Transverse colon (tissue), 4 donors: ENCODE measurements at regions not wholly inside any gene's neighbourhood (a gene's known extent, or its start where the extent isn't known, plus 50 kb on each side); places are given as distances from the start of the nearest gene placed in this dataset.

Source experiments
- DNase-seq: peaks from one replicate; pipeline ENCODE4 v3.0.0-alpha.2; 2019
- H3K27ac ChIP-seq, 4 donors: fragments of 200-600 bp; sonication (generic); 2 replicates each; pipeline ENCODE4 v1.5.1; 2016 to 2018; ENCODE audit warnings: inconsistent platforms in 4 of 4
- H3K27me3 ChIP-seq: fragments of 200-600 bp; sonication (generic); 2 replicates; pipeline ENCODE4 v1.5.1; 2017; ENCODE audit warnings: inconsistent platforms
- H3K36me3 ChIP-seq, 4 donors: fragments of 200-600 bp; sonication (generic); 2 replicates each; pipeline ENCODE4 v1.5.1; 2017 to 2019; ENCODE audit warnings: inconsistent platforms in 4 of 4
- H3K4me1 ChIP-seq, 4 donors: fragments of 200-600 bp; sonication (generic); 2 replicates each; pipeline ENCODE4 v1.5.1; 2017 to 2020; ENCODE audit warnings: inconsistent platforms in 4 of 4
- H3K4me3 ChIP-seq, 4 donors: fragments of 200-600 bp; sonication (generic); 1 replicate in 1 of 4; 2 replicates in 3 of 4; pipeline versions ENCODE4 v1.5.1 to v1.6.1; 2017 to 2019; ENCODE audit warnings: inconsistent platforms in 4 of 4
- H3K9me3 ChIP-seq, 2 donors: fragments of 200-600 bp; sonication (generic); 2 replicates each; pipeline ENCODE4 v1.5.1; 2017 to 2019; ENCODE audit warnings: inconsistent platforms in 2 of 2
- POLR2AphosphoS5 ChIP-seq, 3 donors: sonication (generic); formaldehyde crosslinking; IDR thresholded peaks; one replicate each; pipeline ENCODE4 v1.6.1; 2016; ENCODE audit warnings: antibody characterized with exemption in 3 of 3
- WGBS, 2 donors: methylation state at CpG; one replicate each; pipeline ENCODE4 v1.1.5; 2018; ENCODE audit warnings: low coverage in 1 of 2; 5-methylcytosine and 5-hydroxymethylcytosine counted together
- in situ Hi-C, 4 donors: fragments of 200-750 bp; cut with MboI; loops; one replicate each; pipeline versions ENCODE4 v1.15.0 to v1.15.1; 2017; ENCODE audit warnings: low sequenced_read_pairs in 3 of 4, low pct_ligation_motif_present in 1 of 4, low pct_unique_long_range_greater_than_20kb in 1 of 4
- intact Hi-C: fragments of 100-400 bp; cut with DNase I; formaldehyde crosslinking; loops from one replicate; pipeline ENCODE4 v1.15.1; 2023; ENCODE audit warnings: low total_unique reads
- TF ChIP-seq, protein P1 (sequence below), 5 experiments: fragments of 200-600 bp in 3 of 5; fragments of 450-650 bp in 2 of 5; sonication (generic) in 3 of 5; IDR thresholded peaks; 1 replicate in 2 of 5; 2 replicates in 3 of 5; pipeline ENCODE4 v1.5.1; 2016 to 2017; ENCODE audit warnings: antibody characterized with exemption in 5 of 5, inconsistent platforms in 3 of 5, mild to moderate bottlenecking in 2 of 5, moderate library complexity in 1 of 5

GRCh38 chr1:170881268-170882265 lies 53.8 kb upstream of the MROH9 start:
- Histone ChIP-seq H3K27ac (peak overlapping the region in 1 of 4 donors; percentile 31), H3K9me3 (no peaks in the 10 kb centered on the region), H3K27me3 (no peaks in the 10 kb centered on the region), H3K36me3 (no peaks in the 10 kb centered on the region), H3K4me3 (peak overlapping the region in 1 of 4 donors; percentile 31), H3K4me1 (peaks cover 0 to 46% (median 13%) of the 10 kb centered on the region in 4 donors)
- in situ Hi-C loops (loop anchor here in 1 of 4 donors (25.0 kb wide), 1 partner anchor 969 kb away; no protein-coding TSS in a partner anchor), intact Hi-C loops (loop anchor here (5.0 kb wide), 1 partner anchor 489 kb away; no protein-coding TSS in a partner anchor)
- TF ChIP-seq POLR2AphosphoS5 (IDR thresholded peaks at IDR 0.05) = no peak
- TF ChIP-seq, protein P1, sequence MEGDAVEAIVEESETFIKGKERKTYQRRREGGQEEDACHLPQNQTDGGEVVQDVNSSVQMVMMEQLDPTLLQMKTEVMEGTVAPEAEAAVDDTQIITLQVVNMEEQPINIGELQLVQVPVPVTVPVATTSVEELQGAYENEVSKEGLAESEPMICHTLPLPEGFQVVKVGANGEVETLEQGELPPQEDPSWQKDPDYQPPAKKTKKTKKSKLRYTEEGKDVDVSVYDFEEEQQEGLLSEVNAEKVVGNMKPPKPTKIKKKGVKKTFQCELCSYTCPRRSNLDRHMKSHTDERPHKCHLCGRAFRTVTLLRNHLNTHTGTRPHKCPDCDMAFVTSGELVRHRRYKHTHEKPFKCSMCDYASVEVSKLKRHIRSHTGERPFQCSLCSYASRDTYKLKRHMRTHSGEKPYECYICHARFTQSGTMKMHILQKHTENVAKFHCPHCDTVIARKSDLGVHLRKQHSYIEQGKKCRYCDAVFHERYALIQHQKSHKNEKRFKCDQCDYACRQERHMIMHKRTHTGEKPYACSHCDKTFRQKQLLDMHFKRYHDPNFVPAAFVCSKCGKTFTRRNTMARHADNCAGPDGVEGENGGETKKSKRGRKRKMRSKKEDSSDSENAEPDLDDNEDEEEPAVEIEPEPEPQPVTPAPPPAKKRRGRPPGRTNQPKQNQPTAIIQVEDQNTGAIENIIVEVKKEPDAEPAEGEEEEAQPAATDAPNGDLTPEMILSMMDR (IDR thresholded peaks at IDR 0.05) = peak; percentile 33 to 67 (median 45)
- 13 to 19% methylated on average over 5 of the region's 5 CpGs for WGBS, 2 donors
- no peak for DNase-seq
